ENCODE measurements at regions not wholly inside any gene's neighbourhood (a gene's known extent, or its start where the extent isn't known, plus 50 kb on each side); places are given as distances from the start of the nearest gene placed in this dataset.

- ATAC-seq (no peak), DNase-seq (no peak)
- Histone ChIP-seq H3K9me3 (no peaks in the 10 kb centered on the region), H3K4me3 (no peak overlapping the region), H3K36me3 (no peaks in the 10 kb centered on the region), H3K27ac (no peak overlapping the region), H3K27me3 (peaks cover 0 to 16% of the 10 kb centered on the region in 2 donors), H3K4me1 (no peaks in the 10 kb centered on the region)
- intact Hi-C loops (cut with DNase I) = no loop called here
- TF ChIP-seq CTCF (IDR thresholded peaks at IDR 0.05) = no peak
These were observed 604.8 kb downstream of the CCDC171 start for GRCh38 chr9:16157651-16158050.

- DNase-seq (no peak), ATAC-seq (no peak)
- TF ChIP-seq CTCF (IDR thresholded peaks at IDR 0.05) = no peak
- Histone ChIP-seq H3K27ac (no peak overlapping the region), H3K27me3 (peaks cover 0 to 12% of the 10 kb centered on the region in 2 donors), H3K4me1 (no peaks in the 10 kb centered on the region), H3K9me3 (no peaks in the 10 kb centered on the region), H3K4me3 (no peak overlapping the region), H3K36me3 (no peaks in the 10 kb centered on the region)
- intact Hi-C loops (cut with DNase I) = no loop called here
These were observed 605.2 kb downstream of the CCDC171 start for GRCh38 chr9:16158093-16158492.

GRCh38 chr9:16161483-16161882 lies 608.6 kb downstream of the CCDC171 start:
- H3K36me3 ChIP-seq = no peaks in the 10 kb centered on the region
- no peaks in the 10 kb centered on the region for H3K4me1 ChIP-seq
- H3K9me3 ChIP-seq = no peaks in the 10 kb centered on the region
- no peaks in the 10 kb centered on the region for H3K27me3 ChIP-seq
- DNase-seq (no peak), ATAC-seq (no peak)
- H3K4me3 ChIP-seq = no peak overlapping the region
- H3K27ac ChIP-seq = no peak overlapping the region
- TF ChIP-seq CTCF (IDR thresholded peaks at IDR 0.05) = no peak
- intact Hi-C loops (cut with DNase I) = no loop called here

GRCh38 chr9:16170119-16170518 lies 617.3 kb downstream of the CCDC171 start:
- Histone ChIP-seq H3K9me3 (no peaks in the 10 kb centered on the region), H3K4me1 (no peaks in the 10 kb centered on the region), H3K27ac (no peak overlapping the region), H3K36me3 (no peaks in the 10 kb centered on the region), H3K27me3 (no peaks in the 10 kb centered on the region), H3K4me3 (no peak overlapping the region)
- ATAC-seq (no peak), DNase-seq (no peak)
- no peak for TF ChIP-seq CTCF (IDR thresholded peaks at IDR 0.05)
- intact Hi-C loops (cut with DNase I) = no loop called here

- no peak for TF ChIP-seq CTCF (IDR thresholded peaks at IDR 0.05)
- Histone ChIP-seq H3K9me3 (no peaks in the 10 kb centered on the region), H3K27ac (no peak overlapping the region), H3K36me3 (no peaks in the 10 kb centered on the region), H3K4me3 (no peak overlapping the region), H3K27me3 (no peaks in the 10 kb centered on the region), H3K4me1 (no peaks in the 10 kb centered on the region)
- no peak for ATAC-seq
- no peak for DNase-seq
- intact Hi-C loops (cut with DNase I) = no loop called here
These were observed 619.1 kb downstream of the CCDC171 start for GRCh38 chr9:16171911-16172310.

Data from left lung (tissue), 4 donors.